ENCODE measurements at regions not wholly inside any gene's neighbourhood (a gene's known extent, or its start where the extent isn't known, plus 50 kb on each side); places are given as distances from the start of the nearest gene placed in this dataset.

- Histone ChIP-seq H3K27ac (ENCODE audit: low read length) (no peak overlapping the region), H3K9me3 (ENCODE audit: control insufficient read depth, insufficient read depth, low read depth, low read length) (no peaks in the 10 kb centered on the region), H3K4me3 (ENCODE audit: low read depth in 2 of 2, low read length in 2 of 2) (no peak overlapping the region), H3K27me3 (ENCODE audit: control insufficient read depth, insufficient read depth, low read length) (no peaks in the 10 kb centered on the region), H3K36me3 (ENCODE audit: control insufficient read depth, insufficient read depth, low read length) (no peaks in the 10 kb centered on the region), H3K4me1 (ENCODE audit: control insufficient read depth, insufficient read depth, low read length) (no peaks in the 10 kb centered on the region)
- ChIA-PET CTCF (no interaction called here), POLR2A (no interaction called here)
- DNase-seq (ENCODE audit: low read depth, low spot score) (no peak), ATAC-seq (no peak)
- intact Hi-C loops (cut with micrococcal nuclease; ENCODE audit: unreplicated experiment) (no loop called here), in situ Hi-C loops (cut with HindIII; ENCODE audit: low pct_unique_long_range_greater_than_20kb, low sequenced_read_pairs) (no loop called here)
- TF ChIP-seq TCF7L2 (IDR thresholded peaks at IDR 0.05; ENCODE audit: low read depth, low read length) (no peak), SIN3A (IDR thresholded peaks at IDR 0.05; ENCODE audit: borderline replicate concordance, insufficient read depth, low read depth, low read length) (no peak), CTCF (IDR thresholded peaks at IDR 0.05) (no peak), POLR2AphosphoS5 (IDR thresholded peaks at IDR 0.05; ENCODE audit: low read depth, low read length) (no peak)
- TF ChIP-seq, protein P1, sequence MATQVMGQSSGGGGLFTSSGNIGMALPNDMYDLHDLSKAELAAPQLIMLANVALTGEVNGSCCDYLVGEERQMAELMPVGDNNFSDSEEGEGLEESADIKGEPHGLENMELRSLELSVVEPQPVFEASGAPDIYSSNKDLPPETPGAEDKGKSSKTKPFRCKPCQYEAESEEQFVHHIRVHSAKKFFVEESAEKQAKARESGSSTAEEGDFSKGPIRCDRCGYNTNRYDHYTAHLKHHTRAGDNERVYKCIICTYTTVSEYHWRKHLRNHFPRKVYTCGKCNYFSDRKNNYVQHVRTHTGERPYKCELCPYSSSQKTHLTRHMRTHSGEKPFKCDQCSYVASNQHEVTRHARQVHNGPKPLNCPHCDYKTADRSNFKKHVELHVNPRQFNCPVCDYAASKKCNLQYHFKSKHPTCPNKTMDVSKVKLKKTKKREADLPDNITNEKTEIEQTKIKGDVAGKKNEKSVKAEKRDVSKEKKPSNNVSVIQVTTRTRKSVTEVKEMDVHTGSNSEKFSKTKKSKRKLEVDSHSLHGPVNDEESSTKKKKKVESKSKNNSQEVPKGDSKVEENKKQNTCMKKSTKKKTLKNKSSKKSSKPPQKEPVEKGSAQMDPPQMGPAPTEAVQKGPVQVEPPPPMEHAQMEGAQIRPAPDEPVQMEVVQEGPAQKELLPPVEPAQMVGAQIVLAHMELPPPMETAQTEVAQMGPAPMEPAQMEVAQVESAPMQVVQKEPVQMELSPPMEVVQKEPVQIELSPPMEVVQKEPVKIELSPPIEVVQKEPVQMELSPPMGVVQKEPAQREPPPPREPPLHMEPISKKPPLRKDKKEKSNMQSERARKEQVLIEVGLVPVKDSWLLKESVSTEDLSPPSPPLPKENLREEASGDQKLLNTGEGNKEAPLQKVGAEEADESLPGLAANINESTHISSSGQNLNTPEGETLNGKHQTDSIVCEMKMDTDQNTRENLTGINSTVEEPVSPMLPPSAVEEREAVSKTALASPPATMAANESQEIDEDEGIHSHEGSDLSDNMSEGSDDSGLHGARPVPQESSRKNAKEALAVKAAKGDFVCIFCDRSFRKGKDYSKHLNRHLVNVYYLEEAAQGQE (IDR thresholded peaks at IDR 0.05; ENCODE audit: insufficient read depth in 1 of 2, low read depth in 2 of 2, low read length in 1 of 2), result no peak
- BruUV-seq (replicated peaks), result no TSS peak
Measured at GRCh38 chr9:135326633-135327152, 152.9 kb upstream of the PPP1R26 start.

GRCh38 chr9:135328485-135329417 lies 150.8 kb upstream of the PPP1R26 start:
- no peak for ATAC-seq
- CTCF ChIA-PET, result no interaction called here
- no TSS peak for BruUV-seq (replicated peaks)

More at GRCh38 chr9:135328485-135329417, 150.8 kb upstream of the PPP1R26 start:
- POLR2A ChIA-PET, result no interaction called here
- H3K27me3 ChIP-seq (ENCODE audit: control insufficient read depth, insufficient read depth, low read length), result no peaks in the 10 kb centered on the region
- TF ChIP-seq, protein P1 (IDR thresholded peaks at IDR 0.05; ENCODE audit: insufficient read depth in 1 of 2, low read depth in 2 of 2, low read length in 1 of 2), result no peak
- TF ChIP-seq TCF7L2 (IDR thresholded peaks at IDR 0.05; ENCODE audit: low read depth, low read length) (no peak), POLR2AphosphoS5 (IDR thresholded peaks at IDR 0.05; ENCODE audit: low read depth, low read length) (no peak), CTCF (IDR thresholded peaks at IDR 0.05) (no peak), SIN3A (IDR thresholded peaks at IDR 0.05; ENCODE audit: borderline replicate concordance, insufficient read depth, low read depth, low read length) (no peak)
- no peak for DNase-seq (ENCODE audit: low read depth, low spot score)
- H3K9me3 ChIP-seq (ENCODE audit: control insufficient read depth, insufficient read depth, low read depth, low read length), result no peaks in the 10 kb centered on the region
- H3K27ac ChIP-seq (ENCODE audit: low read length), result no peak overlapping the region
- intact Hi-C loops (cut with micrococcal nuclease; ENCODE audit: unreplicated experiment), result no loop called here
- H3K36me3 ChIP-seq (ENCODE audit: control insufficient read depth, insufficient read depth, low read length), result no peaks in the 10 kb centered on the region
- no peaks in the 10 kb centered on the region for H3K4me1 ChIP-seq (ENCODE audit: control insufficient read depth, insufficient read depth, low read length)
- in situ Hi-C loops (cut with HindIII; ENCODE audit: low pct_unique_long_range_greater_than_20kb, low sequenced_read_pairs), result no loop called here
- H3K4me3 ChIP-seq (ENCODE audit: low read depth in 2 of 2, low read length in 2 of 2), result no peak overlapping the region
